Activated naive CD8-positive, alpha-beta T cell treated with anti-CD3 and anti-CD28 coated beads for 36 hours (primary cell): ENCODE measurements at regions not wholly inside any gene's neighbourhood (a gene's known extent, or its start where the extent isn't known, plus 50 kb on each side); places are given as distances from the start of the nearest gene placed in this dataset.

Experiments used
- DNase-seq: peaks from one replicate; pipeline ENCODE4 v3.0.0; 2021
- H3K27ac Mint-ChIP-seq: one replicate; pipeline ENCODE4 v1.8.0; 2022; ENCODE audit warnings: mild to moderate bottlenecking, moderate library complexity, mixed read lengths
- H3K27me3 Mint-ChIP-seq: one replicate; pipeline ENCODE4 v1.8.0; 2022; ENCODE audit warnings: mild to moderate bottlenecking, mixed read lengths
- H3K36me3 Mint-ChIP-seq: one replicate; pipeline ENCODE4 v1.8.0; 2021; ENCODE audit warnings: mild to moderate bottlenecking, mixed read lengths
- H3K4me1 Mint-ChIP-seq: one replicate; pipeline ENCODE4 v1.8.0; 2021; ENCODE audit warnings: mixed read lengths
- H3K4me3 Mint-ChIP-seq: one replicate; pipeline ENCODE4 v1.8.0; 2022; ENCODE audit warnings: mild to moderate bottlenecking, moderate library complexity, mixed read lengths
- H3K9me3 Mint-ChIP-seq: one replicate; pipeline ENCODE4 v1.8.0; 2022; ENCODE audit warnings: mixed read lengths

- no peak overlapping the region for H3K27ac Mint-ChIP-seq
Observed at GRCh38 chr9:26748449-26749058, 144.0 kb downstream of the CAAP1 start.

GRCh38 chr9:26747611-26748010 lies 145.0 kb downstream of the CAAP1 start:
- no peak for DNase-seq
- no peaks in the 10 kb centered on the region for H3K9me3 Mint-ChIP-seq
- H3K27me3 Mint-ChIP-seq, result peaks cover 9% of the 10 kb centered on the region
- no peaks in the 10 kb centered on the region for H3K4me1 Mint-ChIP-seq
- H3K4me3 Mint-ChIP-seq, result no peak overlapping the region
- H3K36me3 Mint-ChIP-seq, result no peaks in the 10 kb centered on the region
- H3K27ac Mint-ChIP-seq, result no peak overlapping the region

More at GRCh38 chr9:26748449-26749058, 144.0 kb downstream of the CAAP1 start:
- no peak for DNase-seq
- Mint-ChIP-seq H3K27me3 (peaks cover 5% of the 10 kb centered on the region), H3K4me3 (no peak overlapping the region), H3K9me3 (no peaks in the 10 kb centered on the region), H3K4me1 (no peaks in the 10 kb centered on the region), H3K36me3 (no peaks in the 10 kb centered on the region)

GRCh38 chr9:26746357-26747072 lies 146.1 kb downstream of the CAAP1 start:
- peaks cover 9% of the 10 kb centered on the region for H3K27me3 Mint-ChIP-seq
- no peak overlapping the region for H3K4me3 Mint-ChIP-seq
- no peaks in the 10 kb centered on the region for H3K36me3 Mint-ChIP-seq
- no peak for DNase-seq
- no peak overlapping the region for H3K27ac Mint-ChIP-seq
- no peaks in the 10 kb centered on the region for H3K9me3 Mint-ChIP-seq
- no peaks in the 10 kb centered on the region for H3K4me1 Mint-ChIP-seq

- no peaks in the 10 kb centered on the region for H3K9me3 Mint-ChIP-seq
- H3K4me1 Mint-ChIP-seq, result no peaks in the 10 kb centered on the region
- peaks cover 9% of the 10 kb centered on the region for H3K27me3 Mint-ChIP-seq
- H3K4me3 Mint-ChIP-seq, result no peak overlapping the region
- H3K36me3 Mint-ChIP-seq, result no peaks in the 10 kb centered on the region
- H3K27ac Mint-ChIP-seq, result no peak overlapping the region
- no peak for DNase-seq
Observed at GRCh38 chr9:26745111-26745510, 147.5 kb downstream of the CAAP1 start.

GRCh38 chr9:26744191-26744965 lies 148.2 kb downstream of the CAAP1 start:
- H3K27me3 Mint-ChIP-seq, result peaks cover 14% of the 10 kb centered on the region
- peaks cover 4% of the 10 kb centered on the region for H3K9me3 Mint-ChIP-seq
- no peak for DNase-seq
- no peak overlapping the region for H3K4me3 Mint-ChIP-seq
- no peaks in the 10 kb centered on the region for H3K4me1 Mint-ChIP-seq
- H3K27ac Mint-ChIP-seq, result no peak overlapping the region
- no peaks in the 10 kb centered on the region for H3K36me3 Mint-ChIP-seq

- H3K36me3 Mint-ChIP-seq, result peaks cover 2% of the 10 kb centered on the region
- DNase-seq, result no peak
- peaks cover 13% of the 10 kb centered on the region for H3K9me3 Mint-ChIP-seq
- H3K27me3 Mint-ChIP-seq, result peaks cover 18% of the 10 kb centered on the region
- H3K4me3 Mint-ChIP-seq, result no peak overlapping the region
- H3K27ac Mint-ChIP-seq, result no peak overlapping the region
- no peaks in the 10 kb centered on the region for H3K4me1 Mint-ChIP-seq
Observed at GRCh38 chr9:26742828-26743476, 149.7 kb downstream of the CAAP1 start.

- Mint-ChIP-seq H3K27ac (no peak overlapping the region), H3K27me3 (peaks cover 34% of the 10 kb centered on the region), H3K36me3 (peaks cover 5% of the 10 kb centered on the region), H3K9me3 (peaks cover 35% of the 10 kb centered on the region), H3K4me1 (no peaks in the 10 kb centered on the region), H3K4me3 (no peak overlapping the region)
- no peak for DNase-seq
Observed at GRCh38 chr9:26735160-26735559, 157.4 kb downstream of the CAAP1 start.

- no peak for DNase-seq
- peaks cover 14% of the 10 kb centered on the region for H3K27me3 Mint-ChIP-seq
- H3K4me1 Mint-ChIP-seq, result no peaks in the 10 kb centered on the region
- no peaks in the 10 kb centered on the region for H3K36me3 Mint-ChIP-seq
- no peak overlapping the region for H3K4me3 Mint-ChIP-seq
- no peak overlapping the region for H3K27ac Mint-ChIP-seq
- H3K9me3 Mint-ChIP-seq, result peaks cover 16% of the 10 kb centered on the region
Observed at GRCh38 chr9:26729187-26729586, 163.4 kb downstream of the CAAP1 start.

GRCh38 chr9:26727471-26727870 lies 165.1 kb downstream of the CAAP1 start:
- H3K4me1 Mint-ChIP-seq, result peaks cover 2% of the 10 kb centered on the region
- no peak overlapping the region for H3K27ac Mint-ChIP-seq
- DNase-seq, result no peak
- peaks cover 5% of the 10 kb centered on the region for H3K9me3 Mint-ChIP-seq
- no peaks in the 10 kb centered on the region for H3K36me3 Mint-ChIP-seq
- H3K27me3 Mint-ChIP-seq, result peaks cover 12% of the 10 kb centered on the region
- no peak overlapping the region for H3K4me3 Mint-ChIP-seq

- Mint-ChIP-seq H3K27ac (no peak overlapping the region), H3K27me3 (peaks cover 12% of the 10 kb centered on the region), H3K4me1 (peaks cover 2% of the 10 kb centered on the region), H3K4me3 (no peak overlapping the region), H3K9me3 (no peaks in the 10 kb centered on the region), H3K36me3 (no peaks in the 10 kb centered on the region)
- no peak for DNase-seq
Observed at GRCh38 chr9:26725573-26725972, 167.0 kb downstream of the CAAP1 start.

GRCh38 chr9:26723486-26723885 lies 169.1 kb downstream of the CAAP1 start:
- Mint-ChIP-seq H3K27ac (no peak overlapping the region), H3K36me3 (no peaks in the 10 kb centered on the region), H3K4me1 (peaks cover 2% of the 10 kb centered on the region), H3K27me3 (peaks cover 12% of the 10 kb centered on the region), H3K4me3 (no peak overlapping the region), H3K9me3 (no peaks in the 10 kb centered on the region)
- peak; percentile 3 for DNase-seq

GRCh38 chr9:26722755-26723154 lies 169.8 kb downstream of the CAAP1 start:
- Mint-ChIP-seq H3K4me1 (peaks cover 2% of the 10 kb centered on the region), H3K27me3 (peaks cover 12% of the 10 kb centered on the region), H3K36me3 (no peaks in the 10 kb centered on the region), H3K27ac (no peak overlapping the region), H3K4me3 (no peak overlapping the region), H3K9me3 (no peaks in the 10 kb centered on the region)
- no peak for DNase-seq

GRCh38 chr9:26710008-26710407 lies 182.6 kb downstream of the CAAP1 start:
- H3K27ac Mint-ChIP-seq, result no peak overlapping the region
- H3K27me3 Mint-ChIP-seq, result peaks cover 7% of the 10 kb centered on the region
- no peaks in the 10 kb centered on the region for H3K36me3 Mint-ChIP-seq
- H3K4me3 Mint-ChIP-seq, result no peak overlapping the region
- no peaks in the 10 kb centered on the region for H3K9me3 Mint-ChIP-seq
- no peak for DNase-seq
- no peaks in the 10 kb centered on the region for H3K4me1 Mint-ChIP-seq

GRCh38 chr9:26706223-26706622 lies 186.4 kb downstream of the CAAP1 start:
- DNase-seq, result no peak
- Mint-ChIP-seq H3K4me3 (no peak overlapping the region), H3K9me3 (no peaks in the 10 kb centered on the region), H3K27ac (no peak overlapping the region), H3K4me1 (no peaks in the 10 kb centered on the region), H3K27me3 (peaks cover 5% of the 10 kb centered on the region), H3K36me3 (no peaks in the 10 kb centered on the region)

GRCh38 chr9:26695298-26695622 lies 197.3 kb downstream of the CAAP1 start:
- no peak overlapping the region for H3K4me3 Mint-ChIP-seq
- H3K9me3 Mint-ChIP-seq, result peaks cover 14% of the 10 kb centered on the region
- peaks cover 4% of the 10 kb centered on the region for H3K27me3 Mint-ChIP-seq
- no peaks in the 10 kb centered on the region for H3K4me1 Mint-ChIP-seq
- DNase-seq, result no peak
- no peak overlapping the region for H3K27ac Mint-ChIP-seq
- H3K36me3 Mint-ChIP-seq, result no peaks in the 10 kb centered on the region
